PC-3 (cell line): ENCODE measurements at regions not wholly inside any gene's neighbourhood (a gene's known extent, or its start where the extent isn't known, plus 50 kb on each side); places are given as distances from the start of the nearest gene placed in this dataset.

Experiments
- CTCF ChIP-seq: fragments of 300-600 bp; sonication (generic); conservative IDR thresholded peaks from 2 replicates; pipeline ENCODE4 v1.5.1; 2017; ENCODE audit warnings: antibody characterized with exemption, low read depth, mild to moderate bottlenecking, low read length
- EZH2 ChIP-seq: fragments of 300-600 bp; sonication (generic); IDR thresholded peaks from one replicate; pipeline ENCODE4 v1.6.1; 2017; ENCODE audit warnings: antibody characterized with exemption, mild to moderate bottlenecking, low read length; ENCODE audit not compliant: unreplicated experiment

DNA sequence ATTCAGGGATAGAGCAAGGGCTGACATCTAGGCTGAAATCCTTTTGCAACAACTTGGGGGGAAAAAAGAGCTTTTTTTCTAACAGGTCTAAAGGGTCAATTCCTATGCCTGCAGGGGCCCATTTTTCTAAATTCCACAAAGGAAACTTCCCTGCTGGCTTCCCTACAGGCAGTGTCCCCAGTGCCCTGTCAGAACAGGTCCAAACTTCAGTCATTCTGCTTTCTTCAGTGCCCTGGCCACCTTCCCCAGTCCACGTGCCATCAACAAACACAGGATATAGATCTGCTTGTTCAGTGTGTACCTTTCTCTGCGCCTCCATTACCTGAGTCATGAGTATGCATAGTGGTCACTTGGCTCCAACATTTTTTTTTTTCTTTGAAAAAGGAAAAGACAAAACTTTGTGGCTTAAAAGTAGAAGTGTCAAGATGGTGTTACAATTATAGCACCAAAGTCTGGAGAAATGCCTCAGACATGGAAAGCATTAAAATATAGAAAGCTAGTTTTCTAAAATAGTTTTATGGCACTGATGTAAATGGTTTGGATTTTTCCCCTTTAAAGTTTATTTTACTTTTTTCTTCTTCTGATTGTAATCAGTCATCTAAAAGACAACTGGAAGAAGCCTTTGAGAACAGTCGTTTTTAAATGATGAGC lies 84.0 kb upstream of the JADE1 start:
- no peak for TF ChIP-seq EZH2
- no peak for TF ChIP-seq CTCF
